NCI-H460 (cell line): ENCODE measurements at regions not wholly inside any gene's neighbourhood (a gene's known extent, or its start where the extent isn't known, plus 50 kb on each side); places are given as distances from the start of the nearest gene placed in this dataset.

Source experiments
- DNase-seq: peaks from one replicate; pipeline ENCODE4 v3.0.0-alpha.2; 2016; ENCODE audit warnings: low read depth; ENCODE audit errors: extremely low read depth

DNA sequence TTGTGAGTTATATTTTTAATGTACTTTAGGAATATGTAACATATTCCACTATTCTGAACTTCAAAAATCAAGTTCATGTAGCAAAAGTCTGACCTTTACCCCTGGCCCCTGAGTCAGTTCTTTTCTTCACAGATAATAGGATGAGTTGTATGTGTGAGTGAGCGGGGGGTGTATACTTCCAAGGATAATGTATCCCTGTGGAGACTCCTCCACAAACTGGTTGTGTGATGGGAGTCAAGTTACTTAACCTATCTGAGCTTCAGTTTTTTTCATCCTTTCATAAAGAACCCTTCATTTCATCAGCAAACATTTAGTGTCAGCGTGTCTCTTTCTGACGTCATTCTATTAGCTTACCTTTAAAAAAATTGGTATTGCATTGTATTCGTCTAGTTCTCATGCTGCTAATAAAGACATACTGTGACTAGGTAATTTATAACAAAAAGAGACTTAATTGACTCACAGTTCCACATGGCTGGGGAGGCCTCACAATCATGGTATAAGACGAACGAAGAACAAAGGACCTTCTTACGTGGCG lies 288.1 kb upstream of the GPC6 start:
- no peak for DNase-seq

DNA sequence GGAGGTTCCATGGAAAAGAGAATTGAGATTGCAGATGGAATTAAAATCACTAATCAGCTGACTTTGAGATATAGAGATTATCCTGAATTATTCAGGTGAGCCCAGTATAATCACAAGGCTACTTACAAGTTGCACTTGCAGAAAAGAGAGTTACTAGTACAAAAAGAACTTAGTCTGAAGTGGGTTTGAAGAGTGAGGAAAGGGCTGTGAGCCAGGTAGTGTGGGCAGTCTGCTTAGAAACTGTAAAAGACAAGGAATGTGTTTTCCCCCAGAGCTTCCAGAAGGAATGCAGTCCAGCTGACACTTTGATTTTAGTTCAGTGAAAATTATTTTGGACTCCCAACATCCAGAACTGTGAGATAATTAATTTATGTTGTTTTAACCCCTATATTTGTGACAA lies 285.4 kb upstream of the GPC6 start:
- DNase-seq, result no peak

DNA sequence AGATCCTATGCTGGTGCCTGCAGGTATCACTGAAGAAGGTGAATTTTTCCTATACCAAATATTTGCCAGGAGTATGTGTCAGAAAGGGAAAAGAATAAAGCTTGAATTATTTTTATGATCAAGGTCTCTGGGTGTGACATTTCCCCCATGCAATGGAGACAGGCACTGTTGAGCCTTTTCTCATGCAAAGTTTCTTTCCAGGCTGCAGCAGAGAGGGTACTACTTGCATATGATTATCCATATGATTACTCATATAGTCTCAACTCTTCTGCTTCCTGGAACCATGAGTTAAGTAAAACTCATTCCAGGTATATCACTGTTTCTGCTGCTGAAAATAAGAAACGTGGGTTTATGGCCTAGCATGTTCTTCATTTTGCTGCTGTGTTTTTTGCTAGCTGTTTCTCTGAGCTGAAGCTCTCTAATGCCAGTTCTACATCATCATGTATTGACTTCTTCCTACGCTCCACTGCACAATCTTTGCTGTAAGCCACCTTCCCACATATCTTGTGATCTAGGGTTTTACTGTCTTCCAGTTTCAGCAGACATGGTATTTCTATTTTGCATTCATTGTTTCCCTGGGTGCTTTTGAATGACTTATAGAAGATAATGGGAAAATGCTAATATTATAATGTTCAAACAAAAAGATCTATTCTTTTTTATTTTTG lies 278.7 kb upstream of the GPC6 start:
- DNase-seq, result no peak

DNA sequence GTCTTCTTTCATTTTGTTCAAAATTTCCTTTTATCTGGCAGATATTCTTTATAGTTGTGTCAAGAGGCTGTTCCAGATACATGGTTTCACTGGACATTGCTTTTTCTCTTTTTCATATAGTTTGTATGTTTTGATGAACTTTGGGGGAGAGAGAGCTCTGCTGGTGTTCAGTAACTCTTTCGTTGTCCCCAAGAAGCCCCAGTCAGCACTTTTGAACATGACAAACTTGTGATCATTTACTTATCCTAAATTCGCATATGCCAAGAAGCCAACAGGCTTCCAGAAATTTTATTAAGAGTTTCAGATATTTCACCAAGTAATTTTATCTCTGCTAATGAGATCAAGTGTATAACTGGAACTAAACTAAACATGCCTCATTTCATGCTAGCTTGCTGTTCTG lies 275.8 kb upstream of the GPC6 start:
- no peak for DNase-seq

DNA sequence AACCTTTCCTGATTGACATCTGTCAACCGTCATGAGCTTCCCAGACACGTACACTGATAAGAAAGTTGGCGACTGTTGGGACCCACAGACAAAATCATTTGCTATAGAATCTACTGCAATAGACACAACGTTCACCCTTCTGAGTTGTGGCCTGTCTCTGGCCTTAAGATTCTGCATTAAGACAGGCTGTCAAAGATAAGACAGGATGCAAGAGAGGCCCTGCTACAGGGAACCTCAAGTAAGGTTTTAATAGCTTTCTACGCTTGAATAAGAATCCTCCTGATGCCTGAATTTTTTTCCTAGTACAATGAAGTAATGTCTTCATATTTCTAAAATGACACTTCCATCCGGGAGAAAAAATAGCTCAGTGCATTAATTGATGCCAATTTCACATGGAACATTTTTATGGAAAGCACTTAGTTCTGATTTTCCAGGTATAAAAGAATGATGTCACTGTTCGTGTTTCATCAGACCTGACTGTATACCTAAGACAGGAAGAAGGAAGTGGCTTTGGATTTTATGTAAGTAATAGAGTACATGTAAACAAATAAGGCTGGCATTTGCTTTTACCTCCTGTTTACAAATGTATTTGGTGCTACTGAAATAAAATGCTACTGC lies 275.2 kb upstream of the GPC6 start:
- no peak for DNase-seq

DNA sequence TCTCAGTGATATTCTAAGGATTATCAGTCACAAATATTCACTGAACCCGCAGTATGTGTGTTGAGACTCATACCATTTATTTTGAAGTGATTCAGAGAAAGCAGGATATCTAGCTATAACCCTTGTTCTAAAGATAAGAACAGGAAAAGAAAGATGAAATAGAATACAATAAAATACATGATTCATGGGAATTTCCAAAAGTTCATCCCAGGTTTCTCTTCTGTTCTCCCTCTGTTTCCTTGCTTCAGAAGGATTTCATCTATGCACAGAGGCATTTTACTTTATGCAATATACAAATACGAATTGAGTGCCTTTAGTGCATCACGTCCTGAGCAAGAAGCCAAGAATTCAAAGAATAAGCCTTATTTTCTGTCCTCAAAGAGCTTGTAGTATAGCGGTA lies 274.4 kb upstream of the GPC6 start:
- DNase-seq, result no peak

DNA sequence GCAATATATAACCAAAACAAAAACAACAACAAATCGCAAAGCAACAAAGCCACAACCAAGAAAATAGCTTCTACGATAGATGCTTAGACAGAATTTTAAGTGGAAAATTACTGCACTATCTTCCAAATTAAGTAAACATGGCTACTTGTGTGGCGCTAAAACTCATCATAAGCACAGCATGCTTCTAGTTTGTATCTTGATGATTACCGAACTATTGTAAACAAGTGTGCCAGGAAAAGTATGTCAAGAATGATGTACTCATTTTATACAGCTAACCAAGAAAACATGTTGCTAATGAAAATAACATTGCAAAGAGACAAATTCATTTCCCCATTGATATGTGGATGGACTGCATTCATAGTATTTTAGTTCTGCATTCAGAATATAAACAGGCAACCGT lies 271.9 kb upstream of the GPC6 start:
- DNase-seq, result no peak

DNA sequence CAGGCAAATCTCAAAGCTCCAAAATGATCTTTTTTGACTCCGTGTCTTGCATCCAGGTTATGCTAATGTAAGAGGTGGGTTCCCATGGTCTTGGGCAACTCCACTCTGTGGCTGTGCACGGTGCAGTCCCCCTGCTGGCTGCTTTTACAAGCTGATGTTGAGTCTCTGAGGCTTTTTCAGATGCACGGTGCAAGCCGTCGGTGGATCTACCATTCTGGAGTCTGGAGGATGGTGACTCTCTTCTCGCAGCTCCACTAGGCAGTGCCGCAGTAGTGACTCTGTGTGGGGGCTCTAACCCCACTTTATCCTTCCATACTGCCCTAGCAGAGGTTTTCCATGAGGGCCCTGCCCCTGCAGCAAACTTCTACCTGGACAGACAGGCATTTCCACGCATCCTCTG lies 266.8 kb upstream of the GPC6 start:
- no peak for DNase-seq

DNA sequence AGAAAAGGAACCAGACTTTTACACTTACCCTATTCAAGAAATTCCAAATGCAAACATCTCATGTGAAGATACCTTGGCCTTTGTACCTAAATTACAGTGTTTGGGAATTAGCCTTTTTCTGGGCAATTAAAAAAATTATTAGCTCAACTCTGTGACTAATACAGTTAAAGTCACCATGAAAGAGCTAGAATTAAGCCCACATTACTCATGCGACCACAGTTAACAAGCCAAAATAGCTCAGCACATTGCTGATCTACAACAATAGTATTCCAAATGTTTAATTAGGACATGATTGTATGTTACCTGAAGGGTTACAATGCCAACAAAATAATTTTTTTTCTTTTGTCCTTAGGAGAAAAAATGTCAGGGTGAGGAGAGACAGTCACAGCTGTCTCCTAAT lies 263.6 kb upstream of the GPC6 start:
- no peak for DNase-seq

DNA sequence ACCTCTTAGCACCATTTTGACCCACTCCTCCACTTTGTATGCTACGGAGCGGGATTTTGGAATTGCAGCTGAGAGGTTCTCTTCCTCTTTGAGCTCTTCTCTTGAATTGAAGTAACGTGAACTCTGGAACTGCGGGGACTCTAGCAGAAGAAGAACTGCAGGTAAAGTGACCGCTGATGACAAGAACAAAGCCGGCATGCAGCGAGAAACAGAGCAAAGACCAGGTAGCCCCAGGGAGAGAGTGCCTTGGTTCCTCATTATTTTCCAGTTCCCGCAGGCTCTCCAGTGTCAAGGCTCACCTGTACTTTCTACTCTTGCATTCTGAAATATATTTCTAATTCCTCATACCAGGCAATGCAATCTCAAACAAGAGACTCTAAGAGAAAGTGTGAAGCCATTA lies 260.3 kb upstream of the GPC6 start:
- no peak for DNase-seq

DNA sequence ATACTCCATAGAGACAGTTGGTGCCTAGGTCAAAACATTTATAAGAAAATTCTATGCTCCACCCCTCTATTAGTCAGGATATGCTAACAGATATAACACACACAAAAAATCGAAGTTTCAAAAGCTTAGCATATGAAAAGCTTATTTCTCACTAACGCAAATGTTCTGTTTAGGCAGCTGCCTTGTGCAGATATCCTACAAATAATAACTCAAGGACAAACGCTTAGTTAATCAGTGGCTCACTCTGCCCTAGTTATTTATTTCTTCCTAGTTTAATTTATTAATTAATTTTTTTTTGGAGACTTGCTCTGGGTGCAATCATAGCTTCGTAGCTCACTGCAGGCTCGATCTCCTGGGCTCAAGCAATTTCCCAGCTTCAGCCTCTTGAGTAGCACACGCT lies 259.7 kb upstream of the GPC6 start:
- DNase-seq, result no peak

DNA sequence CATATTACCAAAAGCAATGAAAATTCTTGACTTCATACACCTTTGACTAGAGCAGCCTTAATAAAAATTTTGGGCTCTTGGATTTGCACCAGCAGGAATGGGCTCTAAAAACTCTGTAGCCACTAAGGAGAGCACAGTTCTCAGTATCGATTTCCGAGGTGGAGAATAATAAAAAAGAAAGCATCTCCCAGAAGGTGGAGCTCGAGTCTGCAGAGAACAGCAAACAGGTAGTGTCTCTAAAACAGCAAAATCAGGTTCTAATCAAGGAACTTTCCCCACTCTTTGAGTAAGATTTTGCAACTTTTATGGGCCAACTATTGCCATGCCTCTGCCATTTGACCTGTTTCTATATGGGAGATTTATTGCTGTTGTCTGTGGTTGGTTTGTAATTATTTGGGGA lies 258.7 kb upstream of the GPC6 start:
- DNase-seq, result peak; percentile 7

DNA sequence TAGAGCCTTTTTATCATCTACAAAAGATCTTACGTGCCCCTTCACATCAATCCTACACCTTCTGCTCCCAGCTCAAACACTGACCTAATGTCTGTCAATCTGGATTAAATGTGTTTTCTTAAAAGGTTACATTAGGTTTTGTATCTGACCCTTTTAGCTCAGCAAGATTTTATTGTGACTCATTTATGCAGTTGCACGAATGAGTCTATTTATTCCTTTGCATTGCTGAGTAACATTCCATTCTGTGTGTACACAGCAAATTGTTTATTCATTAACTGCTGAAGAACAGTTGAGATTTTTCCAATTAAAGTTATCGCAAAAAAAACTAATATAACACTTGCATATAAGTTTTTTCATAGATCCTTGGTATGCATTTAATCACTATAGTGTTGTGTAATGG lies 253.9 kb upstream of the GPC6 start:
- no peak for DNase-seq

DNA sequence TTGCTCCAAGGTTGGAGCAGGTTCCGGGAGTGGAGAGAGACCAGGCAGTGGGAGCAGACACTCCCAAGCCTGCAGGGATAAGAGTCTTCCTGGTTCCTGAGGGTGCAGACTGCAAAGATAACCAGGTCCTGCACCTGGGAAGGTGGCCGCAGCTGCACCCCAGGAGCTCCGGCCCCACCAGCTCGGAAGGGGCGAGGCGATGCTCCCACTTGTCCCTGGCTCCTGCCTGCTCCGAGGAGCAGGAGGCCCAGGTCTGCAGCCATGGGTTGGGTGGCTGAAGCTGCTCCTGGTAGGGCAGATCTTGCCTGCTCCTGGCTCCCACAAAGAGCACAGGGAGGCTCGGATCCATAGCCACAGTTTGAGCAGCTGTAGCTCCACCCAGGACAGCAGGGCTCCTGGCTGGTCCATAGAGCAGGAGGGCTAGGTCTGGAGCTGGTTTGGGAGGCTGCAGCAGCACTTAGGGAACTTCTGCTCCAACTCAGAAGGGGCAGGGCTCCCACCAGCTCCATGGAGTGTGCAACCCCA lies 251.6 kb upstream of the GPC6 start:
- no peak for DNase-seq

DNA sequence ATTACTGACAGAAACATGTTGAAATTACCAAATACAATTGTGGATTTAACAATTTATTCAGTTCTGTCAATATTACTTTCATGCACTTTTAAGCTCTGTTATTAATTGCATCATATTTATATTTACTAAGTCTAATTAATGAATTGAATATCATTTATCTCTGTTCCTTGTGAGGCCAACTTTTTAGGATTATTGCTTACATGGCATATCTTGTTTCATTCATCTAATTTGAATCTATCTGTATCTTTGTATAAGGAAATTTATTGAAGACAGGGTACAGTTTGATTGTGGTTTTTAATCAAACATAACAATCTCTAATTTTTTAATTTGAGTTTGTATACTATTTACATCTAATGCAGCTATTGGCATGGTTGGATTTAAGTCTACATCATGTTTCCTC lies 249.9 kb upstream of the GPC6 start:
- DNase-seq, result no peak

DNA sequence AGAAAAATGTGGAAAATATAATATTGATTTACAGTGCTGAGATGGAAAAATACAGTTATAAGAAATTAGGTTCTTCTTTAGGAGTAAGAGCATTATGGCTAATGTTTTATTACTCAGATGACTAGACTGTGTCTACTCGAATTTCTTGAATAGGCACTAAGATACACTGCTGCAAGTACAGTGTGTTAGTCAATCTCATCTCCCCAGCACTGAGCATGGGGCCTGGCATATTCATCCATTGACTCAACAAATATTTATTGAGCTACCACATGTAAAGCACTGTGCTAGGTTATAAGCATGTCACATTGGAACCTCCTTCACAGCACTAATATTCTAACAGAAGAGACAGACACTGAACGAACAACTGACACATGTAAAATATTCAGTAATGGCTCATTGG lies 242.5 kb upstream of the GPC6 start:
- DNase-seq, result no peak

DNA sequence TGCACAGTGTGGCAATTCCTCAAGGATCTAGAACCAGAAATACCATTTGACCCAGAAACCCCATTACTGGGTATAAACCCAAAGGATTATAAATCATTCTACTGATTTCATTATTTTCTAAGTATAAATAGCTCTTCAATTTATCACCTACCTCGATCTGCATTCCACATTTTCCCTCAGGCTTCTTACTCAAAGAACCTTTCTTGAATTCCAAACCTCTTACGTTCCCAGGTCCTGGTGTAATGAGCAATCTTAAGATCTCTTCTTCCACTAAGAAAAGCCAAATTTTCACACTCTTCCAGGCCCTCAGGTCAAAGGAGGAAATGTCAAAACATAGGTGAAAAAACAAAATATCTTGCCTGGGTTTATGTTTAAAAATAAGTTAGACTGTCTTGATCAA lies 237.3 kb upstream of the GPC6 start:
- no peak for DNase-seq

DNA sequence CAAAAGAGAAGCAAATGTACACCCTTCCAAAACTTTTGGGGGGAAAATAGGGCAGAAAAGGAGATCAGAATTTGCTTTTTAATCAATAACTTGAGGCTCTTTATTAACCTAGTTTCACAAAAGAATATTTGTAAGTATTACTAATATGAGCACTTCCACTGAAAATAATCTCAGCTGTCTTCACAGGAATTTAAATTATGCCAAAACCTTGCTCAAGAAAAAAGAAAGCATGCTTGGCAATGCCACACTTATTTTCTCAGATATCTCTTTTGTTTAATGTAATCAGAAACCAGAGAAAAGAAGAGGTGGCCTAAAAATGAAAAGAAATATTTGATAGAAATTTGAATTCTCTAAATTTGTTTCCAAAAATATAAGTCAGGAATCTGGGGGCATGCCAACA lies 234.9 kb upstream of the GPC6 start:
- DNase-seq, result no peak

DNA sequence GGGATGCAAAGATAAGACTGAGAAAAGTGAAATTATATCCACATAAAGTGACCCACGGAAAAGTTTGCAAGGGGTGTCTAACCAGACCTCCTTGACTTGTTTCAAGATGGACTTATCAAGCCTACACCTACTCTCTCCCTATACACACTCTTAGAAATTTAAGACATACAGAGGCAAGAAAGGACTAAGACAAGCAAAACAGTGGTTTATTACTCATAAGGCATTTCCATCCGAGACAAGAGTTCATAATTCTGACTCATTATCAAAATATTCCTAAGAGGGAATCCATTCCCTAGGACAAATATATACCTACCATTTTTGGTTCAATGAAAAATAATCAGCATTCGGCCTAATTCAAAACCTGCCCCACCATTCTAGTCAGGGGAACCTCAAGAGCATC lies 232.6 kb upstream of the GPC6 start:
- no peak for DNase-seq

DNA sequence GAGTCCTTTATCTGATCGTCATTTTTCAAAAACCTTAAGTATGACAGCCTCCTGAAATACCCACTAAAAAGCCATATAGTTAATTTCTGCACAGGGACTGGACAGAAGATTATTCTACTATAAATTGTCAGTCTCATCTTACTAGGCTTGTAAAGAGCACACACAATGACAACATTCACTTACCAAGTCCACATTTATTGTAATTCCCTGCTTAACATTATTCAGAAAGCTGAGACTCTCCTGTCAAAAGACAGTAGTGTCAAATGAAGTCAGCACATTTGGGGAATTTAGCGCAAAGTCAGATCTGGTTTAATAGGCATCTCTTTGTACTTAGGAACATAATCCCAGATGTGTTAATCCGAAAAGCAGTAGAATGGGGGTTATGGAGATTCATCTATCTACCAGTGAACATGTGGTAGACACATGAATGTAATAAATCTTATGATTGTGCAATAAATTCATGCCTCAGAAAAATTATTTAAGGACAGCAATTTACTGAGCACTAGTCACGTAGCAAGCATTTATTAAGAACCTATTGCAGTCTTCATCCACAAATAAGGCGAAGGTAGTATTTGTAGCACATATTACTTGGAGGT lies 224.6 kb upstream of the GPC6 start:
- DNase-seq, result no peak

DNA sequence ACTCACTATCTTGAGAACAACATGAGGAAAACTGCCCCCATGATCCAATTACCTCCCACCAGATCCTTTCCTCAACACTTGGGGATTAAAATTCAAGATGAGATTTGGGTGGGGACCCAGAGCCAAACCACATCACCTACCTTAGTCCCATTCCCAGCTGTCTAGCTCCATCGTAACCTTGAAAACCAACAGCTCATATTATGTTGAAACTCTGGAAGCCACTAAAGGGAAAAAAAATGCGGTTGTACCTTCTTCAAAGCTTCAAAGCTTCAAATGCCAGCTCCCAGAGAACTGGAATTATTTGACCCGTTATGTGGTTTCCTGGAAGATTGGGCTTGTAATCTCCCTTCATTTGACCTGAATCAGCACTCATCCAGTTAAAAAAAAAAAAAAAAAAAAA lies 223.1 kb upstream of the GPC6 start:
- no peak for DNase-seq

DNA sequence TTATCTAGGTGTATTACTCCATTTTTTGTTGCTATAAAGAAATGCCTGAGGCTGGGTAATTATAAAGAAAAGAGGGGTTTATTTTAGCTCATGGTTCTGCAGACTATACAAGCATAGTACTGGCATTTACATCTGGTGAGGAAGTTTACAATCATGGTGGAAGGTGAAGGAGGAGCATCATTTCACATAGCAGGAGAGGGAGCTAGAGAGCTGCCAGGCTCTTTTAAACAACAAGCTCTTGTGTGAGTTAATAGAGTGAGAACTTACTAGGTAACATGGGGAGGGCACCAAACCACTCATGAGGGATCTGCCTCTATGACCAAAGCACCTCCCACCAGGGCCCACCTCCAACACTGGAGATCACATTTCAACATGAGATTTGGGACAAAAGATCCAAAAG lies 221.7 kb upstream of the GPC6 start:
- DNase-seq, result no peak
